GM19324 (cell line): ENCODE measurements at regions not wholly inside any gene's neighbourhood (a gene's known extent, or its start where the extent isn't known, plus 50 kb on each side); places are given as distances from the start of the nearest gene placed in this dataset.

Experiments
- ATAC-seq: cut with Tn5 transposase; IDR thresholded peaks from one replicate; pipeline ENCODE4 v1.9.1; 2021; ENCODE audit warnings: mild to moderate bottlenecking, moderate library complexity; ENCODE audit not compliant: unreplicated experiment, low FRiP score

DNA sequence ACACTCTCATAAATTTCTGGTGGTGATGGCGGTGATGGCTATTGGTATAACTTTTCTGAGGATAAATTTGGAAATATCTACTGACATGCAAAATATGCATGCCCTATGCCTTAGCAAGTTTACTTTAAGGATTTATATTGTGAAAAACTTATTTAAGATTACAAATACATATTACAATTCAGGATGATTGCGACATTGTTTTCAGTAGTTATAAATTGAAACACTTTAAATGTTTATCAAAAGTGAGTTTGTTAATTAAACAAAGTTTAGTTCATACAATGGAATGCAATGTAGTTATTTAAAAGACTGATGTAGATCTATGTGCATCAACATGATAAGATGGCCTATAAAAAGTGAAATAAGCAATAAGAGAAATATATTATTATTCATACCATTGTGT, 331.3 kb upstream of the NR5A2 start:
- no peak for ATAC-seq

DNA sequence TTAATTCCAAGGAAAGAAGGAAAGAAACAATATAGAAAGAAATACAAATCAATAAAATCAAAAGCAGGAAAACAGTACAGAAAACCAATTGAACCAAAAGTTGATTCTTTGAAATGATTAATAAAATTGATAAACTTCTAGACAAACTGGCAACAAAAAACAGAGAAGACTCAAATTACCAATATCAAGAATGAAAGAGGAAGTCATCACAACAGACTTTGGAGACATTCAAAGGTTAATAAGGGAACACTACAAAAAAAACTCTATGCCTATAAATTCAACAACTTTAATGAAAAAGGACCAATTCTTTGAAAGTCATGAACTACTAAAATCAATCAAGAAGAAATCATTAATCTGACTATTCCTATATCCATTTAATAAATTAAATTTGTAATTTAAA, 329.3 kb upstream of the NR5A2 start:
- no peak for ATAC-seq

DNA sequence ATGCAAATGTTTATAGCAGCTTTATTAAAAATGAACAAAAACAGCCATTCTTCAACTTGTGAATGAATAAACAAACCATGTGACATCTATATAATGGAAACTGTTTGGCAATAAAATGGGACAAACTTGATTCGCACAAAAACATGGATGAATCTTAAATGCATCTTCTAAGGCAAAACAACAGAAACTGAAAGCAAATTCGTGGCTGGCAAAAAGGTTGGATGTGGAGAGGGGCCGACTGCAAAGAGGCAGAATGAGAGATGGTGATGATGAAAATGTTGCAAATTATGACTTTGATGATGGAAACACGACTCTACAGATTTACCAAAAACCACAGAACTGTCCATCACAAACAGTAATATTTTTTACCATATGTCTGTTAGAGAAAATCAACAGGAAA, 327.0 kb upstream of the NR5A2 start:
- ATAC-seq = no peak

DNA sequence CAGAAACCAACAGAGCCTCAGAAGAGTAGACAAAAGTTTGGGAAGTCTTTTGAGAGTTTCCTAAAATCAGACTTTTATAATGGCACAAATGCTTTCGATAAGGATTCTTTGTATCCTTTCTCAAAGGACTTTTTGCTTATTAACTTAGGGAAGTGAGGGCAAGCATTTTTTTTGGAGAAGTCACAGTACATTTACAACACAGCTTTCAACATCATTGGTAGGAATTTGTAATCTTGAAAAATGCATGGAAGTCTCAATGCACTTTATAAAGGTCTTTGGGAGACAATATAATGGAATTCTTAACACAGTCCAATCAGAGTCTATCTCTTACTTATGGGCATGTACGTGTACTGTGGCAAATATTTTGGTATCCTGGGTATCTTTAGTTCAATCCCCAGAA, 325.8 kb upstream of the NR5A2 start:
- no peak for ATAC-seq

DNA sequence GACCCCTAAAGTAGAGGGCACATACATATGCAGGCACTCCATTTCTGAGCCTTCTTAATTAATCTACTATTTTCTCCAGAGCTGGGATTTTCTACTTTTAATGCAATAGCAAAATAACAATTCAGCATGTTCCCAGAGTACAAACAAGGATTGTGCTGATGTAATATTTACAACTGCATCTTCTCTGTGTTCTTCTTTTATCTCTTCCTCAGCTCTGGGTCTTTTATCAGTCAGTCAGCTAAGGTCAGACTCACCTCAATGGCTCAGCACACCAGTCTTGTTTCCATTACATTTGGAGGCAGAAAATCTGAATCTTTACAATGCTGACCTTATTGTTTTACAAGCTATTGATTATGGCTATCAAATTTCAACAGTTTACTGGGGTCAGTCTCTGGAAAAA, 323.3 kb upstream of the NR5A2 start:
- ATAC-seq = no peak

DNA sequence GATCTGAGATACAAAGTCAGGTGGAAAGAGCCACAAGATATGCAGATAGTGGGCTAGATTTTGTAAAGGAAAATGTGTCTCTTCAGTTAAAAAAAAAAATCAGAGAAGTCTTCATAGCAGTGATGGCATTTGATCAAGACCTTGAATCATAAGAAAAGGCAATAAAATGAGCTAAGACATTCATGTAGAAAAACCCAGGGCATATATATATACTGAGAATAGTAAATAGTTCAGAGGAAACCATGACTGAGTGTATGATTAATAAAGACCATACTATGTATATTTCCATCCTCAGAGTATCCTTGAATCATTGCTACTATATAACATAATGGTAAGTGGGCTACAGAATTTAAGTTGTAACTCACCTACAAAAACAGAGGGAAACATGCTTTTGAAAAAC, 321.7 kb upstream of the NR5A2 start:
- no peak for ATAC-seq

DNA sequence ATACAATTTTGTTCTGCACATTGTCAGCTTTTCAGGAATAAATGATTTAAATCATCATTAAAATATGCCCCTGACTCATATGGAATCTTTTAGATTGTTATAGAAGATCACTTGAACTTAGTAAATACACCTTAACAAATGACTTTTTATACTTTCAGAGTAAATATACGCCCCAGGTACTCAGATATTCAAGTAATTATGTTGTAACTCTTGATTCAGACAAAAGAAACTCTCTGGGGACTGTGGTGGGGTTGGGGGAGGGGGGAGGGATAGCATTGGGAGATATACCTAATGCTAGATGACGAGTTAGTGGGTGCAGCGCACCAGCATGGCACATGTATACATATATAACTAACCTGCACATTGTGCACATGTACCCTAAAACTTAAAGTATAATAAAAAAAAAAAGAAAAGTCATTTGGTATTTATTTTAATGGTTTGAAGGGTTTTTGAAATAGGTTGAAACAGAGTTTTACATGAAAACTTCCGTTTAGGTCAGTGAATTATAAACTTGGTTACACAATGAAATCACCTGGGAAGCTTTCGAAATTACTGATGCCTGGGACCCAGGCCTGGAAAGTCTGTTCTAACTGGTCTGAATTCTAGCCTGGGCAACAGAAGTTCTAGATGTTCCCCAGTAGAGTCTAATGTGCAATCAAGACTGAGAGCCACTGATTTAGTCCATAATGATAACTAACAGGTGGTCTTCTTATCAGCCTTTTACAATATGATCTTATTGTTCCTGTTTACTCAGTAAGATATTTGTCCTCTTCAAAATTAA, 320.5 kb upstream of the NR5A2 start:
- ATAC-seq = no peak

DNA sequence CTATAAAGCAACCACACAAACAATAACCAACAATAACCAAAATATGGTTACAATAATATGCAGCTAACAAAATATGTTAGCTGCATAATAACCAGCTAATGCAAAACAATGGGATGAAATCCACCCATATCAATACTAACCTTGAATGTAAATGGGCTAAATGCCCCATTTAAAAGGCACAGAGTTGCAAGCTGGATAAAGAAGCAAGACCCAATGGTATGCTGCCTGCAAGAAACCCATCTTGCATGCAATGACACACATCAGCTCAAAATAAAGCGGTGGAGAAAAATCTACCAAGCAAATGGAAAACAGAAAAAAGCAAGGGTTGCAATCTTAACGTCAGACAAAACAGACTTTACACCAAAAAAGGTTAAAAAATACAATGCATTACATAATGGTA, 316.5 kb upstream of the NR5A2 start:
- ATAC-seq = no peak

DNA sequence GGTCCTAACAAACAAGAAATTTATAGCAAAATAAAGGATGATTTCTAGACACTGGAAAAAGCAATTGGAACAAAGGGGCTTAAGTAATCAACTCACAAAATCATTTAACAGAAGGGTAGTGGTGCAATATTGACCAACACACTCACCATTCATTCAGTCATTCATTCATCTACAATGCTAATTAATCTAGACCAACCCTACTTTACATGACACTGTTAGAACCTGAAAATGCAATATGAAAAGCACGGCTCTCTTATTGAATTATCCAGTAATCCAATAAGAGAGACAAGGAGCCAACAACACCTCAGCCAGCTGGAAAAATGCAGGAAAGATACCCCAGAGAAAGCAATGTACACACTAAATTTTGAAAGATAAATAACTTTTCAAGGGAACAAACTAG, 310.8 kb upstream of the NR5A2 start:
- no peak for ATAC-seq

DNA sequence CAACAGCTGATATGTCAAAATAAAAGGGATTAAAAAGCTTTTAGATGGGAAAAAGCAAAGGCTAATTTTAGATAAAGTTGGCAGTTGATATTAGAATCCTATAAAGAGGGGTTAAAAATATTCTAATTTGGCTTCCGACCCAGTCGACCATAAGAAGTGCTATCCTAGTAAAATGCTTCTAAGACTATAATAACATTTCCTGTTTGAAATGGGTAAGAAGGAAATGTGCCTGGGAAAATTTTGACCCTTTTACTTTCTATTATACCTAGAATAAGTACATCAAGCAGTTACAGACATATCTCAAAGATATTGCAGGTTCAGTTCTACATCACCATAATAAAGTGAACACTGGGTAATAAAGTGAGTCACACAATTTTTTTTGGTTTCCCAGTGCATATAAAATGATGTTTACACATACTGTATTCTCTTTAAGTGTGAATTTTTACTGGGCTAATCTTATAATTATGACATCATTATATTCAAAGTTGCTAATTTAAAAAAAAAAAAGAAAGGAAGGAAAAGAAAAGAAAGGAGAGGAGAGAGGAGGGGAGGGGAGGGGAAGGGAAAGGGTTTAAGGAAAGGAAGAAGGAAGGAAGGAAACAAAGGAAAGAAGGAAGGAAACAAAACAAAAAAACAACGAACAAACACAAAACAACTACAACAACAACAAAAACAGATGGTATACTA, 308.2 kb upstream of the NR5A2 start:
- no peak for ATAC-seq

DNA sequence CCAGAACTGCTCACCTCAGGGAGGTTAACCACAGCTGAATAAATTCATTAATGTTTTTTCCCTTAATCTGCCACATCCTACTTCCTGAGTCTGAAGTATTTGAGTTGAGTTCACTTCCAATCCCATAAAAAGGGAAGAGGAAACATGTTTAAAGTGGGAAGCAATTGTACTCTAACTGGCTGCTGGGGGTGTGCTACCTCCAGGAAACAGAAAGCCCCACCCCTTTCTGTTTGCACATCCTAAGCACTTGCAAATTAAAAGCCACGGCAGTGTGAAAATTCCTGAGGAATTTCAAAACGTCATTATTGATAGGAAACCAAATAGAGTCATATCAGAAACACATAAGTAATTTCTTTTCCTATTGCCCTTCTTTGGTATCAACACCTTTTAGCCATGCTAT, 307.0 kb upstream of the NR5A2 start:
- no peak for ATAC-seq

DNA sequence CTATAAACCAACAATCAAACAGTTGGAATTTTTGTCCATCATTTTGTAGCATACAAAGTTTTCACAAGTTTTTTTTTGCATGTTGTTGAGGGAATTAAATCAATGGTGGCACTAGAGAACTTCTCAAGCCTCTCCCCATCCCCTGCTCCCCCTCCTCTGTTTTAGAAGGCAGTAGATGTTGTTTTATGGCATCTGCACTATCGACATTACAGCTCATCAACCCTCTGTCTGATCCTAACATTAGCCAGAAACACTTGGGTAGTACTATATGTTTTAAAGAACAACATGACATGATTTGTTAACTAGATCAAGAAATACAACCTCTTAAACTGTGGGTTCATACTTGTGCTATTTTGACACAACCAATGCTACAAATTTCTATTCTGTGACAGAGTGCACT, 306.5 kb upstream of the NR5A2 start:
- no peak for ATAC-seq

DNA sequence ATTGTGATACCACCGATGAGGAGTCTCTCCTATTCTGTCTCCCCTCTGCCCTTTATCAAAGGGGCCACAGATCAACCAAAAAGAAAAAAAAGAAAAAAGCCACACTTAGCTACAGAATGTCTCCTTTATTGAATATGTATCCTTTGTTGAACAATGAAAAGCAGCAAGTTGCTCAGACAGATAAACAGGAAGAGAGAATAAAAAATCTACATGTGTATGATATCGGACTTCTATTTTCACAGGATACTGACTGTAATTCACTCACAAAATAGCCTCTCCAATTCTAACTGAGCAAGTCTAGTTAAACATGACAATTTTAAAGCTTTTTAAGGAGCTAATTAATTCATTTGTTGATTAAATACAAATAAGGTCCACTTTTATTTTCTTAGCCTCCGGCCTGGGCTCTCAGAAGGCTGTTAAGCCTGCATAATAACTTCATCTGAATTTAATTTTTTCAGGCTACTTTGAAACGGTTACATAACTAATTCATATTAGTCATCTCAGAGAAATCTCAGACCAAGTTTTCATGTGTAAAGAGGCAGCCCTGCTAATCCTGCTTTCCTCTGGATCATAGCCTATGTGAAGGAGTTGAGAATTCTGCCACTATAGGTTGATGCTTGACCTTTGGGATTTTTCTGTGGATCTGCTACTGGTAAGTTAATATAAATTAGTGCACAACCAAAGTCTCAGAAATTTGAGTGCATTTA, 304.1 kb upstream of the NR5A2 start:
- ATAC-seq = no peak

DNA sequence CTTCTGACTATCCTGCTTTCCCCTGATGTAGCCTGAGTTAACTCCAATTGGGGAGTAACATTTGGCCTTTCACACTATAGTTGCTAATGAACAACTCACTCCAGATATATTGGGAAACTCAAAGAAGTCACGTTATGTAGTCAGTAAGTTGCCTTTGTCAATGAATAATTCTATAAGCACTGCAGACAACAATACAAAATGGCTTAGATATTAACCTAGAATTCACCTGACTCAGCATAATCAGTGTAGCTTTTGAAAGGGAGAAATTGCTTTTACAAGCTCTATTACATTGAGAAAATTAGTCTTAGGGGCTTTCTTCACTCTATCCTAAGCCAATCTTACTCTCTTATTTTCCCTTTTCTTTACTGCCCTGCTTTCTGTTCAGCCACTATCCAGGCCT, 303.5 kb upstream of the NR5A2 start:
- ATAC-seq = no peak

DNA sequence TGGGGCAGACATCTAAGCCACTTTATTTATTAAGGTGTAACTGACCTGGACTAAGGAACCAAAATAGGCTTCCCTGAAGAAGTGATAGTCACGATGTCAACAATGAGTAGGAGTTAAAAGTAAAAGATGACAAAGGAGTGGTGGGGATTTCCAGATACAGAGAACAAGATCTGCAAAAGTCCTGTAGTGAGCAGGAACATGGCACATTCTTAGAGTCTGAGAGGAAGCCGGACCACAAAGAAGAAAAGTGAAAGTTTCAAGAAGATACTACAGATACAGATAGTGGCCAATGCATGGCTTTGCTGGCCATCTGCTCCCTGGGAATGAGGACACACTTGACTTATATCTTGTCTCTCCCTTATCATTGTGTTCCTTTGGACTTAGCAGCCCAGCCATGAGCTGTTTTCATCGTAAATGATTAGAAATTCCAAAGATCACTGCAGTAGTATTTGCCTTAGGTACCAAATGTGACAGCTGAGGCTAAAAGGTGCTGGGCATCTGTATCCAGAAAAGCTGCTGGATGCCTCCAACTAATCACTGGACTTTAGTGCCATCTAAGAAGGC, 302.4 kb upstream of the NR5A2 start:
- no peak for ATAC-seq

DNA sequence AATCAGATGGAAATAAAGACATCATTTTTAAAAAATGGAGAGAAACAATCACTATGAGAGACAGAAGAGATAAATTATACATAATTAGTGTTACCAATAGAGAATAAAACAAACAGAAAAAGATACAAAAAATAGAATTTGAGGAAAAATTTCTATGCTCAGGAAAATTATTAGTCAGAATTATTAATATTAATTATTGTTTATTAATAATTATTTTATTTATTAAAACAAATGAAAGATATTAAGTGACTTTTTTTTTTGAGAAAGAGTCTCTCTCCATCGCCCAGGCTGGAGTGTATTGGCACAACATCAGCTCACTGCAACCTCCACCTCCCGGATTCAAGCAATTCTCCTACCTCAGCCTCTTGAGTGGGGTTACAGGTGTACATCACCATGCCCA, 299.8 kb upstream of the NR5A2 start:
- ATAC-seq = no peak

DNA sequence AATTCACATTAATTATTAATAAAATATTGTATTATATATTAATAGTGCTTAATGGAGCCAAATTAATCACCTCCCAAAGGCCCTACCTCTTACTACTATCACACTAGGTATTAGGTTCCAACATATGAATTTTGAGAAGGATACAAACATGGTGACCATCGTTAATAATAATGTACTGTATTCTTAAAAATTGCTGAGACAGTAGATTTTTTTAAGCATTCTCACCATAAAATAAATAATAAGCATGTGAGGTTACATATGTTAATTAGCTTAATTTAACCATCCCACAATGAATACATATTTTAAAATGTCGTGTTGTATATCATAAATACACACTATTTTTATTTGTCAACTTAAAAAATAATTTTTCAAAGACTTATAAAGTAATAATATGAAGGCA, 299.2 kb upstream of the NR5A2 start:
- ATAC-seq = no peak

DNA sequence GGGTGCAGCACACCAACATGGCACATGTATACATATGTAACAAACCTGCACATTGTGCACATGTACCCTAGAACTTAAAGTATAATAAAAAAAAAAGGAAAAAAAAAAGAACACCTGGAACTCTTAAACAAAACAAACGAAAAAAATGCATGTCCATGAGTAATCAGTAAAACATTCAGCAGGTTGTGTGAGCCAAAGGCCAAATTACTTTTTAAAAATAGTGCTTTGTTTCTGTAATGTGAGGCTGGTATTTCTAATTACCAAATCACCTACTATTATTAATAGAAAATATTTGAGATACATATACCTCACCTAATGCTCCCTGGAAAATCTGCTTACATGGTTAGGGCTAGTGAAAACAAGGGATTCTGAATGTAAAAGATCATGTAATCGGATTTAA, 294.4 kb upstream of the NR5A2 start:
- no peak for ATAC-seq

DNA sequence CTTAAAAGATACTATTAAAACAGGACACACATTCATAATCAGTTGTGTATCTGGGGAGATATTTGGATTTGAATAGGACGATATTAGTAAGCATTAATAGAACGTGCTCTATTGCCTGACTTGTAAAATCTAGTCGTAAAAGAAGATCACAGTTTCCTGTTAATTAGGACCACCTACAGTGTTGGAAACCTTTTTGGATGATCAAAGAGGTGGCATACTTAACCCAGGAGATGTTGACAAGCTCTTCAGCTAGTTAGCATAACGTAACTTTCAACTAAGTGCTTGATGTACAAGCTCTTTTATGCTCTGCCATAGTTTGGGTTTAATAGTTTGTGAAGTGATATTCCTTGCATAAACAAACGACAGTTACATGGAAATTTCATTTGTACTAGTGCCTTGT, 293.3 kb upstream of the NR5A2 start:
- no peak for ATAC-seq

DNA sequence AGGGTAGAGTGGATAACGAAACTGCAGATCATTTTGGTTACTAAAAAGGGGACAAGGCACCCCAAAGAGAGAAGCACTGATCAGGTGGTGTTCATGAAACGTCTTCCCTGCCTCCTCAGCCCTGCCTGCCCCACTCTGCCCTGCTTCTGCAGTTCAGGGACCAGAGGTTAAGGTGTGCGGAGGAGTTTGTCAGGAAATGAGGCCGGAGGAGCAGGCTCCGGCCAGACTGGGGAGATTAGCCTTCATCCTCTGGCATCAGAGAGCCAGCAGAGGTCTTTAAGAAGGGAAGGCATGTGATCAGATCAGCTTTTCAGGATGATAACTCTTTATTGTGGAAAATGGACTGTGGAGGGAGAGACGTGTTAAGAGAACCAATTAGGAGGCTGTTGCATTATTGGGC, 291.9 kb upstream of the NR5A2 start:
- ATAC-seq = no peak

DNA sequence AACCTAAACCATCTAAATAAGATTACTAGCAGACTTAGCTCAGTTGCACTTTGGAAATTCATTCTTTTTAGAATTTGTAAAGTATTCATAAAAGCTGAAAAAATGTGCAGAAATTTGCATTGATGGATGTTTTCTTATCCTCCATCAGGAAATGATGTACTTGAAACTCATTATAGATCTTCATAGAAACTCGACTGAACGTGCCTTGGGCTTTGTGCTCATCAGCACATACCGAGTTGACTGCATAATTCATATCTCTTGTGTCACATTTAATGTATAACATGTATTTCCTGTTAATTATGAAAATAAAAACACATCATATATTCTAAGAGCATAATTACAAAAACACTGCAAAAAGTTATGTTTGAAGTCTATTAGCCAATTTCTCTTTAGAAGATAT, 290.9 kb upstream of the NR5A2 start:
- ATAC-seq = no peak
